ENCODE measurements at regions not wholly inside any gene's neighbourhood (a gene's known extent, or its start where the extent isn't known, plus 50 kb on each side); places are given as distances from the start of the nearest gene placed in this dataset.

- H3K4me2 ChIP-seq (ENCODE audit: low read length) = no peak overlapping the region
- no peaks in the 10 kb centered on the region for H3K27me3 ChIP-seq (ENCODE audit: control insufficient read depth, insufficient read depth, low read length)
- no peaks in the 10 kb centered on the region for H3K9me3 ChIP-seq (replicated peaks; ENCODE audit: low read length)
- H3K4me3 ChIP-seq (ENCODE audit: low read length) = no peak overlapping the region
- H3K36me3 ChIP-seq (ENCODE audit: insufficient read depth, low read length) = no peaks in the 10 kb centered on the region
- no peak overlapping the region for H3K9ac ChIP-seq (ENCODE audit: low read depth, low read length)
- H3K4me1 ChIP-seq (ENCODE audit: control insufficient read depth, insufficient read depth, low read length) = no peaks in the 10 kb centered on the region
Observed at GRCh38 chr7:106553446-106553836, 107.5 kb downstream of the CCDC71L start.

GRCh38 chr7:106552645-106553445 is 108.1 kb downstream of the CCDC71L start:
- Histone ChIP-seq H3K27me3 (ENCODE audit: control insufficient read depth, insufficient read depth, low read length) (no peaks in the 10 kb centered on the region), H3K9ac (ENCODE audit: low read depth, low read length) (no peak overlapping the region), H3K36me3 (ENCODE audit: insufficient read depth, low read length) (no peaks in the 10 kb centered on the region), H3K4me3 (ENCODE audit: low read length) (no peak overlapping the region), H3K4me2 (ENCODE audit: low read length) (no peak overlapping the region), H3K4me1 (ENCODE audit: control insufficient read depth, insufficient read depth, low read length) (no peaks in the 10 kb centered on the region), H3K9me3 (replicated peaks; ENCODE audit: low read length) (no peaks in the 10 kb centered on the region)

GRCh38 chr7:106551936-106552335 is 109.0 kb downstream of the CCDC71L start:
- Histone ChIP-seq H3K36me3 (ENCODE audit: insufficient read depth, low read length) (no peaks in the 10 kb centered on the region), H3K27me3 (ENCODE audit: control insufficient read depth, insufficient read depth, low read length) (no peaks in the 10 kb centered on the region), H3K9me3 (replicated peaks; ENCODE audit: low read length) (no peaks in the 10 kb centered on the region), H3K4me3 (ENCODE audit: low read length) (no peak overlapping the region), H3K4me2 (ENCODE audit: low read length) (no peak overlapping the region), H3K4me1 (ENCODE audit: control insufficient read depth, insufficient read depth, low read length) (no peaks in the 10 kb centered on the region), H3K9ac (ENCODE audit: low read depth, low read length) (no peak overlapping the region)

- Histone ChIP-seq H3K4me3 (ENCODE audit: low read length) (no peak overlapping the region), H3K27me3 (ENCODE audit: control insufficient read depth, insufficient read depth, low read length) (no peaks in the 10 kb centered on the region), H3K36me3 (ENCODE audit: insufficient read depth, low read length) (no peaks in the 10 kb centered on the region), H3K9ac (ENCODE audit: low read depth, low read length) (no peak overlapping the region), H3K4me1 (ENCODE audit: control insufficient read depth, insufficient read depth, low read length) (peaks cover 2% of the 10 kb centered on the region), H3K9me3 (replicated peaks; ENCODE audit: low read length) (no peaks in the 10 kb centered on the region), H3K4me2 (ENCODE audit: low read length) (no peak overlapping the region)
Observed at GRCh38 chr7:106548491-106548890, 112.5 kb downstream of the CCDC71L start.

- H3K9ac ChIP-seq (ENCODE audit: low read depth, low read length) = no peak overlapping the region
- no peak overlapping the region for H3K4me3 ChIP-seq (ENCODE audit: low read length)
- peaks cover 25% of the 10 kb centered on the region for H3K4me1 ChIP-seq (ENCODE audit: control insufficient read depth, insufficient read depth, low read length)
- H3K4me2 ChIP-seq (ENCODE audit: low read length) = no peak overlapping the region
- H3K36me3 ChIP-seq (ENCODE audit: insufficient read depth, low read length) = no peaks in the 10 kb centered on the region
- H3K27me3 ChIP-seq (ENCODE audit: control insufficient read depth, insufficient read depth, low read length) = no peaks in the 10 kb centered on the region
- H3K9me3 ChIP-seq (replicated peaks; ENCODE audit: low read length) = no peaks in the 10 kb centered on the region
Observed at GRCh38 chr7:106545275-106545674, 115.7 kb downstream of the CCDC71L start.

- H3K36me3 ChIP-seq (ENCODE audit: insufficient read depth, low read length) = no peaks in the 10 kb centered on the region
- no peak overlapping the region for H3K4me3 ChIP-seq (ENCODE audit: low read length)
Observed at GRCh38 chr7:106543221-106543757, 117.7 kb downstream of the CCDC71L start.

GRCh38 chr7:106542550-106543220 is 118.3 kb downstream of the CCDC71L start:
- no peaks in the 10 kb centered on the region for H3K36me3 ChIP-seq (ENCODE audit: insufficient read depth, low read length)
- peak overlapping the region; percentile 33 for H3K4me2 ChIP-seq (ENCODE audit: low read length)
- no peak overlapping the region for H3K4me3 ChIP-seq (ENCODE audit: low read length)
- no peaks in the 10 kb centered on the region for H3K9me3 ChIP-seq (replicated peaks; ENCODE audit: low read length)
- peaks cover 38% of the 10 kb centered on the region for H3K4me1 ChIP-seq (ENCODE audit: control insufficient read depth, insufficient read depth, low read length)
- H3K27me3 ChIP-seq (ENCODE audit: control insufficient read depth, insufficient read depth, low read length) = no peaks in the 10 kb centered on the region
- H3K9ac ChIP-seq (ENCODE audit: low read depth, low read length) = peak overlapping the region; percentile 53

More at GRCh38 chr7:106543221-106543757, 117.7 kb downstream of the CCDC71L start:
- Histone ChIP-seq H3K9ac (ENCODE audit: low read depth, low read length) (peak overlapping the region; percentile 53), H3K9me3 (replicated peaks; ENCODE audit: low read length) (no peaks in the 10 kb centered on the region), H3K27me3 (ENCODE audit: control insufficient read depth, insufficient read depth, low read length) (no peaks in the 10 kb centered on the region), H3K4me1 (ENCODE audit: control insufficient read depth, insufficient read depth, low read length) (peaks cover 36% of the 10 kb centered on the region), H3K4me2 (ENCODE audit: low read length) (peak overlapping the region; percentile 33)

- Histone ChIP-seq H3K4me3 (ENCODE audit: low read length) (no peak overlapping the region), H3K4me1 (ENCODE audit: control insufficient read depth, insufficient read depth, low read length) (peaks cover 38% of the 10 kb centered on the region), H3K9me3 (replicated peaks; ENCODE audit: low read length) (no peaks in the 10 kb centered on the region), H3K27me3 (ENCODE audit: control insufficient read depth, insufficient read depth, low read length) (no peaks in the 10 kb centered on the region), H3K9ac (ENCODE audit: low read depth, low read length) (no peak overlapping the region), H3K4me2 (ENCODE audit: low read length) (peak overlapping the region; percentile 3), H3K36me3 (ENCODE audit: insufficient read depth, low read length) (no peaks in the 10 kb centered on the region)
Observed at GRCh38 chr7:106538638-106539037, 122.3 kb downstream of the CCDC71L start.

- Histone ChIP-seq H3K4me1 (ENCODE audit: control insufficient read depth, insufficient read depth, low read length) (peaks cover 23% of the 10 kb centered on the region), H3K4me3 (ENCODE audit: low read length) (no peak overlapping the region), H3K9ac (ENCODE audit: low read depth, low read length) (no peak overlapping the region), H3K27me3 (ENCODE audit: control insufficient read depth, insufficient read depth, low read length) (no peaks in the 10 kb centered on the region), H3K4me2 (ENCODE audit: low read length) (no peak overlapping the region), H3K9me3 (replicated peaks; ENCODE audit: low read length) (no peaks in the 10 kb centered on the region), H3K36me3 (ENCODE audit: insufficient read depth, low read length) (no peaks in the 10 kb centered on the region)
Observed at GRCh38 chr7:106537119-106537518, 123.8 kb downstream of the CCDC71L start.

- Histone ChIP-seq H3K4me1 (ENCODE audit: control insufficient read depth, insufficient read depth, low read length) (peaks cover 13% of the 10 kb centered on the region), H3K9ac (ENCODE audit: low read depth, low read length) (no peak overlapping the region), H3K4me3 (ENCODE audit: low read length) (no peak overlapping the region), H3K27me3 (ENCODE audit: control insufficient read depth, insufficient read depth, low read length) (no peaks in the 10 kb centered on the region), H3K36me3 (ENCODE audit: insufficient read depth, low read length) (no peaks in the 10 kb centered on the region), H3K9me3 (replicated peaks; ENCODE audit: low read length) (no peaks in the 10 kb centered on the region), H3K4me2 (ENCODE audit: low read length) (no peak overlapping the region)
Observed at GRCh38 chr7:106536079-106536478, 124.9 kb downstream of the CCDC71L start.

- Histone ChIP-seq H3K9ac (ENCODE audit: low read depth, low read length) (no peak overlapping the region), H3K4me2 (ENCODE audit: low read length) (no peak overlapping the region), H3K4me3 (ENCODE audit: low read length) (no peak overlapping the region), H3K4me1 (ENCODE audit: control insufficient read depth, insufficient read depth, low read length) (peaks cover 13% of the 10 kb centered on the region), H3K36me3 (ENCODE audit: insufficient read depth, low read length) (no peaks in the 10 kb centered on the region), H3K9me3 (replicated peaks; ENCODE audit: low read length) (no peaks in the 10 kb centered on the region), H3K27me3 (ENCODE audit: control insufficient read depth, insufficient read depth, low read length) (no peaks in the 10 kb centered on the region)
Observed at GRCh38 chr7:106535234-106535932, 125.6 kb downstream of the CCDC71L start.
